ENCODE measurements at regions not wholly inside any gene's neighbourhood (a gene's known extent, or its start where the extent isn't known, plus 50 kb on each side); places are given as distances from the start of the nearest gene placed in this dataset.

GRCh38 chr22:48069256-48069655 lies 1306.8 kb downstream of the TBC1D22A start:
- no peak overlapping the region for H3K23ac ChIP-seq (ENCODE audit: low read depth, low read length)
- BruUV-seq (replicated peaks): no TSS peak
- H4K8ac ChIP-seq (ENCODE audit: low read depth in 2 of 2, low read length in 2 of 2): no peak overlapping the region
- no peak overlapping the region for H2BK20ac ChIP-seq (ENCODE audit: low read depth, low read length)
- no peak for DNase-seq
- no peak overlapping the region for H3K4ac ChIP-seq (ENCODE audit: low read depth, low read length)
- no peaks in the 10 kb centered on the region for H4K20me1 ChIP-seq (ENCODE audit: insufficient read depth, low read length)
- H2BK15ac ChIP-seq (ENCODE audit: low read depth, low read length): no peak overlapping the region
- H2AFZ ChIP-seq (replicated peaks; ENCODE audit: low read length, poor library complexity): no peak overlapping the region
- dilution Hi-C loops (cut with HindIII; ENCODE audit: low sequenced_read_pairs, unreplicated experiment) (no loop called here), intact Hi-C loops (cut with micrococcal nuclease) (no loop called here), in situ Hi-C loops (cut with MboI; ENCODE audit: low sequenced_read_pairs) (no loop called here)
- POLR2A ChIA-PET (ENCODE audit: unreplicated experiment): no interaction called here
- no peak overlapping the region for H4K5ac ChIP-seq (ENCODE audit: low read depth, low read length)
- ATAC-seq (ENCODE audit: low read depth): no peak
- no peak overlapping the region for H3K4me2 ChIP-seq (ENCODE audit: low read depth, low read length)
- CTCF ChIA-PET: no interaction called here
- H2BK120ac ChIP-seq (ENCODE audit: low read depth, low read length): no peak overlapping the region
- H3K9me3 ChIP-seq (ENCODE audit: control insufficient read depth, insufficient read depth, low read length): peaks cover 43% of the 10 kb centered on the region
- no peak overlapping the region for H3K9ac ChIP-seq (ENCODE audit: low read depth, low read length)
- WGBS, 2 experiments (ENCODE audit: extremely low coverage in 2 of 2, insufficient read length in 1 of 2): no CpG with 5 or more reads among the region's 2 CpGs
- H2AK9ac ChIP-seq (replicated peaks; ENCODE audit: low read depth, low read length, poor library complexity): no peak overlapping the region
- H3K27me3 ChIP-seq (ENCODE audit: control insufficient read depth, insufficient read depth, low read length): no peaks in the 10 kb centered on the region
- H3K9me1 ChIP-seq (ENCODE audit: insufficient read depth, low read length): no peaks in the 10 kb centered on the region
- no peak overlapping the region for H3K14ac ChIP-seq (replicated peaks; ENCODE audit: low read depth, low read length)
- H3K18ac ChIP-seq (ENCODE audit: low read depth, low read length): no peak overlapping the region
- no peak overlapping the region for H3K4me3 ChIP-seq (ENCODE audit: insufficient read depth, low read depth, low read length)
- H3K36me3 ChIP-seq (ENCODE audit: control insufficient read depth, insufficient read depth, low read length): no peaks in the 10 kb centered on the region
- H2AK5ac ChIP-seq (ENCODE audit: low read depth, low read length): no peak overlapping the region
- no peak overlapping the region for H3K56ac ChIP-seq (ENCODE audit: extremely low read depth, insufficient read depth, low read length)
- no peak overlapping the region for H3K27ac ChIP-seq (ENCODE audit: insufficient read depth, low read length)
- TF ChIP-seq MXI1 (IDR thresholded peaks at IDR 0.05; ENCODE audit: borderline replicate concordance, low read depth, low read length): no peak
- no peak for TF ChIP-seq CTCF (conservative IDR thresholded peaks at IDR 0.05; ENCODE audit: low read depth, low read length)
- TF ChIP-seq FOS (IDR thresholded peaks at IDR 0.05; ENCODE audit: low read depth, low read length): no peak
- TF ChIP-seq CHD1 (IDR thresholded peaks at IDR 0.05; ENCODE audit: low read depth, low read length): no peak
- no peak for TF ChIP-seq MAZ (IDR thresholded peaks at IDR 0.05; ENCODE audit: borderline replicate concordance, low read depth, low read length)
- TF ChIP-seq RCOR1 (IDR thresholded peaks at IDR 0.05; ENCODE audit: insufficient replicate concordance, low read length): no peak
- TF ChIP-seq NFE2L2 (IDR thresholded peaks at IDR 0.05; ENCODE audit: low read depth, low read length): no peak
- no peak for TF ChIP-seq USF2 (IDR thresholded peaks at IDR 0.05; ENCODE audit: low read depth, low read length)
- TF ChIP-seq BHLHE40 (IDR thresholded peaks at IDR 0.05; ENCODE audit: low read depth, low read length): no peak
- TF ChIP-seq RAD21 (IDR thresholded peaks at IDR 0.05; ENCODE audit: low read length): no peak
- no peak for TF ChIP-seq CEBPB (IDR thresholded peaks at IDR 0.05; ENCODE audit: low read depth, low read length)
- no peak for TF ChIP-seq POLR2A (IDR thresholded peaks at IDR 0.05; ENCODE audit: low read depth, low read length)
- TF ChIP-seq RFX5 (IDR thresholded peaks at IDR 0.05; ENCODE audit: low read depth, low read length): no peak
- no peak for TF ChIP-seq MAFK (IDR thresholded peaks at IDR 0.05; ENCODE audit: low read depth, low read length)
- no peak for TF ChIP-seq SMC3 (IDR thresholded peaks at IDR 0.05; ENCODE audit: low read depth, low read length)
- TF ChIP-seq ELK1 (IDR thresholded peaks at IDR 0.05; ENCODE audit: borderline replicate concordance, low read depth, low read length): no peak
- no peak overlapping the region for H4K91ac ChIP-seq (ENCODE audit: insufficient read depth, low read depth, low read length)
- no peak overlapping the region for H2BK5ac ChIP-seq (ENCODE audit: low read depth, low read length, poor library complexity, severe bottlenecking)
- H3K79me1 ChIP-seq (ENCODE audit: low read depth in 1 of 2, low read length in 2 of 2): no peaks in the 10 kb centered on the region
- H3K4me1 ChIP-seq (ENCODE audit: control insufficient read depth, insufficient read depth, low read length): no peaks in the 10 kb centered on the region

Data from IMR-90 (cell line).